Stomach (tissue), 4 donors: ENCODE measurements at regions not wholly inside any gene's neighbourhood (a gene's known extent, or its start where the extent isn't known, plus 50 kb on each side); places are given as distances from the start of the nearest gene placed in this dataset.
"Not testable (repeated sequence)": the region's sequence is repeated elsewhere in the genome, so short reads cannot be mapped to it uniquely, and the experiment has no call there.

Source experiments
- POLR2A ChIP-seq, 4 donors: fragments of 450-650 bp; IDR thresholded peaks; one replicate each; pipeline ENCODE4 v1.6.1; 2016; ENCODE audit warnings: antibody characterized with exemption in 4 of 4, control low read depth in 2 of 4, mild to moderate bottlenecking in 1 of 4, moderate library complexity in 1 of 4
- TF ChIP-seq, protein P1 (sequence below), 7 experiments: fragments of 450-650 bp in 4 of 7; fragments of 200-600 bp in 3 of 7; sonication (generic) in 3 of 7; IDR thresholded peaks; one replicate each; pipeline ENCODE4 v1.5.1; 2016 to 2019; ENCODE audit warnings: antibody characterized with exemption in 7 of 7, control low read depth in 2 of 7, mild to moderate bottlenecking in 1 of 7

- not testable (repeated sequence) for TF ChIP-seq POLR2A (IDR thresholded peaks at IDR 0.05)
- TF ChIP-seq, protein P1, sequence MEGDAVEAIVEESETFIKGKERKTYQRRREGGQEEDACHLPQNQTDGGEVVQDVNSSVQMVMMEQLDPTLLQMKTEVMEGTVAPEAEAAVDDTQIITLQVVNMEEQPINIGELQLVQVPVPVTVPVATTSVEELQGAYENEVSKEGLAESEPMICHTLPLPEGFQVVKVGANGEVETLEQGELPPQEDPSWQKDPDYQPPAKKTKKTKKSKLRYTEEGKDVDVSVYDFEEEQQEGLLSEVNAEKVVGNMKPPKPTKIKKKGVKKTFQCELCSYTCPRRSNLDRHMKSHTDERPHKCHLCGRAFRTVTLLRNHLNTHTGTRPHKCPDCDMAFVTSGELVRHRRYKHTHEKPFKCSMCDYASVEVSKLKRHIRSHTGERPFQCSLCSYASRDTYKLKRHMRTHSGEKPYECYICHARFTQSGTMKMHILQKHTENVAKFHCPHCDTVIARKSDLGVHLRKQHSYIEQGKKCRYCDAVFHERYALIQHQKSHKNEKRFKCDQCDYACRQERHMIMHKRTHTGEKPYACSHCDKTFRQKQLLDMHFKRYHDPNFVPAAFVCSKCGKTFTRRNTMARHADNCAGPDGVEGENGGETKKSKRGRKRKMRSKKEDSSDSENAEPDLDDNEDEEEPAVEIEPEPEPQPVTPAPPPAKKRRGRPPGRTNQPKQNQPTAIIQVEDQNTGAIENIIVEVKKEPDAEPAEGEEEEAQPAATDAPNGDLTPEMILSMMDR (IDR thresholded peaks at IDR 0.05): not testable (repeated sequence)
Measured at GRCh38 chr16:29337385-29337901, 69.1 kb downstream of the NPIPB11 start.
